ENCODE measurements at regions not wholly inside any gene's neighbourhood (a gene's known extent, or its start where the extent isn't known, plus 50 kb on each side); places are given as distances from the start of the nearest gene placed in this dataset.

- 12% methylated on average over 18 of the region's 25 CpGs for WGBS (ENCODE audit: insufficient coverage, low coverage, low lambda C conversion rate, missing lambda C conversion rate)
- intact Hi-C loops (cut with DNase I), result no loop called here
- DNase-seq, result peak; percentile 86 to 87 (median 86)
Observed at GRCh38 chr11:76721755-76722677, 51.5 kb upstream of the LRRC32 start.

GRCh38 chr11:76723142-76723541 lies 52.6 kb upstream of the LRRC32 start:
- Histone ChIP-seq H3K4me1 (peaks cover 0 to 11% (median 0%) of the 10 kb centered on the region in 4 donors), H3K27me3 (no peaks in the 10 kb centered on the region), H3K36me3 (no peaks in the 10 kb centered on the region), H3K27ac (no peak overlapping the region), H3K4me3 (no peak overlapping the region), H3K9me3 (no peaks in the 10 kb centered on the region)
- TF ChIP-seq POLR2A (IDR thresholded peaks at IDR 0.05) (no peak), CTCF (IDR thresholded peaks at IDR 0.05) (no peak)
- 60% methylated on average over 1 of the region's 2 CpGs for WGBS (ENCODE audit: insufficient coverage, low coverage, low lambda C conversion rate, missing lambda C conversion rate)
- ATAC-seq (no peak), DNase-seq (no peak)
- intact Hi-C loops (cut with DNase I), result no loop called here

More at GRCh38 chr11:76721755-76722677, 51.5 kb upstream of the LRRC32 start:
- Histone ChIP-seq H3K4me1 (peaks cover 0 to 11% (median 0%) of the 10 kb centered on the region in 4 donors), H3K9me3 (no peaks in the 10 kb centered on the region), H3K36me3 (no peaks in the 10 kb centered on the region), H3K27me3 (no peaks in the 10 kb centered on the region), H3K27ac (no peak overlapping the region), H3K4me3 (no peak overlapping the region)
- peak; percentile 97 to 98 (median 98) for ATAC-seq
- TF ChIP-seq CTCF (IDR thresholded peaks at IDR 0.05), result peak; percentile 72 to 92 (median 91)
- TF ChIP-seq POLR2A (IDR thresholded peaks at IDR 0.05), result no peak

GRCh38 chr11:76723548-76723947 lies 53.0 kb upstream of the LRRC32 start:
- H3K4me3 ChIP-seq, result no peak overlapping the region
- no CpG with 5 or more reads among the region's 1 CpG for WGBS (ENCODE audit: insufficient coverage, low coverage, low lambda C conversion rate, missing lambda C conversion rate)
- no peaks in the 10 kb centered on the region for H3K27me3 ChIP-seq
- peaks cover 0 to 11% (median 0%) of the 10 kb centered on the region in 4 donors for H3K4me1 ChIP-seq
- ATAC-seq, result no peak
- no peaks in the 10 kb centered on the region for H3K9me3 ChIP-seq
- no peaks in the 10 kb centered on the region for H3K36me3 ChIP-seq
- TF ChIP-seq CTCF (IDR thresholded peaks at IDR 0.05) (no peak), POLR2A (IDR thresholded peaks at IDR 0.05) (no peak)
- DNase-seq, result no peak
- no peak overlapping the region for H3K27ac ChIP-seq
- intact Hi-C loops (cut with DNase I), result no loop called here

- no peak for ATAC-seq
- Histone ChIP-seq H3K36me3 (no peaks in the 10 kb centered on the region), H3K9me3 (no peaks in the 10 kb centered on the region), H3K27me3 (no peaks in the 10 kb centered on the region), H3K4me3 (no peak overlapping the region), H3K27ac (no peak overlapping the region), H3K4me1 (peaks cover 0 to 17% (median 0%) of the 10 kb centered on the region in 4 donors)
- TF ChIP-seq POLR2A (IDR thresholded peaks at IDR 0.05) (no peak), CTCF (IDR thresholded peaks at IDR 0.05) (no peak)
- intact Hi-C loops (cut with DNase I), result no loop called here
- DNase-seq, result no peak
- 49% methylated on average over 3 of the region's 3 CpGs for WGBS (ENCODE audit: insufficient coverage, low coverage, low lambda C conversion rate, missing lambda C conversion rate)
Observed at GRCh38 chr11:76724171-76724768, 53.7 kb upstream of the LRRC32 start.

Measured in right lobe of liver (tissue), 6 donors.